Transverse colon (tissue), 4 donors: ENCODE measurements at regions not wholly inside any gene's neighbourhood (a gene's known extent, or its start where the extent isn't known, plus 50 kb on each side); places are given as distances from the start of the nearest gene placed in this dataset.

ENCODE experiments used
- CTCF ChIP-seq, 5 experiments: fragments of 200-600 bp in 3 of 5; fragments of 450-650 bp in 2 of 5; sonication (generic) in 3 of 5; IDR thresholded peaks; 1 replicate in 2 of 5; 2 replicates in 3 of 5; pipeline ENCODE4 v1.5.1; 2016 to 2017; ENCODE audit warnings: antibody characterized with exemption in 5 of 5, inconsistent platforms in 3 of 5, mild to moderate bottlenecking in 2 of 5, moderate library complexity in 1 of 5
- POLR2A ChIP-seq: fragments of 450-650 bp; IDR thresholded peaks from one replicate; pipeline ENCODE4 v1.6.1; 2016; ENCODE audit warnings: antibody characterized with exemption, mild to moderate bottlenecking, moderate library complexity
- POLR2AphosphoS5 ChIP-seq, 3 donors: sonication (generic); formaldehyde crosslinking; IDR thresholded peaks; one replicate each; pipeline ENCODE4 v1.6.1; 2016; ENCODE audit warnings: antibody characterized with exemption in 3 of 3

DNA sequence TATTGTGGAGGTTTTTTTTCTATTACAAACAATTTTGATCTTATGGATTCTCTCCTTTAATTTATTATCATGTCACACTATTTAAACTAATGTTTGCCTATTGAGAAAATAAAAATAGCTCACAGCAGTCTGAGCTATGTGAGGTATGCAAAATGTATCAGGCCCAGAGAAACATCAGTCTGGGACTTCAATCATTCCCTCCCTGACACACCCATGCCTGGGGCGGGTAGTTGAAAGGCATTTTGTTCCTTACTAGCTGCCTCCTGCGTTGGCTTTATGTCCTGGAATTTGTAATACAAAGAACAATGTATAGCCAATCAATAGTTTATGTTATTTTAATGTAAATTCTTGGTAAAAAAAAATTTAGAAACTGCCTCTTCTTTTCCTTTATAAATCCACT lies 403.3 kb downstream of the EPM2A start:
- TF ChIP-seq CTCF (IDR thresholded peaks at IDR 0.05) (no peak), POLR2A (no peak), POLR2AphosphoS5 (IDR thresholded peaks at IDR 0.05) (no peak)
